Right atrium auricular region (tissue), 2 donors: ENCODE measurements at regions not wholly inside any gene's neighbourhood (a gene's known extent, or its start where the extent isn't known, plus 50 kb on each side); places are given as distances from the start of the nearest gene placed in this dataset.

Source experiments
- DNase-seq: peaks from one replicate; pipeline ENCODE4 v3.0.0-alpha.2; 2019; ENCODE audit warnings: low spot score
- H3K27ac ChIP-seq, 2 donors: fragments of 200-600 bp; sonication (generic); 1 replicate in 1 of 2; 2 replicates in 1 of 2; pipeline ENCODE4 v1.5.1; 2016 to 2019
- H3K27me3 ChIP-seq, 2 donors: fragments of 200-600 bp; sonication (generic); one replicate each; pipeline versions ENCODE4 v1.5.1 to v1.6.0; 2017 to 2019
- H3K36me3 ChIP-seq: fragments of 200-600 bp; sonication (generic); one replicate; pipeline ENCODE4 v1.5.1; 2016
- H3K4me1 ChIP-seq, 2 donors: fragments of 200-600 bp; sonication (generic); one replicate each; pipeline versions ENCODE4 v1.5.1 to v1.6.0; 2017 to 2019
- H3K4me3 ChIP-seq, 2 donors: fragments of 200-600 bp; sonication (generic); 1 replicate in 1 of 2; 2 replicates in 1 of 2; pipeline ENCODE4 v1.5.1; 2017 to 2019; ENCODE audit warnings: mild to moderate bottlenecking in 1 of 2, moderate library complexity in 1 of 2
- H3K9me3 ChIP-seq, 2 donors: fragments of 200-600 bp; sonication (generic); one replicate each; pipeline ENCODE4 v1.5.1; 2019
- CTCF ChIP-seq, 2 donors: fragments of 200-600 bp; sonication (generic); IDR thresholded peaks; one replicate each; pipeline ENCODE4 v1.5.1; 2019; ENCODE audit warnings: antibody characterized with exemption in 2 of 2

GRCh38 chr6:147054871-147055270, 149.3 kb upstream of the STXBP5 start:
- no peak for TF ChIP-seq CTCF (IDR thresholded peaks at IDR 0.05)
- Histone ChIP-seq H3K27ac (no peak overlapping the region), H3K27me3 (no peaks in the 10 kb centered on the region), H3K9me3 (no peaks in the 10 kb centered on the region), H3K36me3 (no peaks in the 10 kb centered on the region), H3K4me3 (no peak overlapping the region), H3K4me1 (no peaks in the 10 kb centered on the region)
- DNase-seq: no peak

GRCh38 chr6:147055821-147056392, 148.3 kb upstream of the STXBP5 start:
- no peak overlapping the region for H3K4me3 ChIP-seq
- no peaks in the 10 kb centered on the region for H3K27me3 ChIP-seq
- H3K36me3 ChIP-seq: no peaks in the 10 kb centered on the region
- no peak for DNase-seq
- no peaks in the 10 kb centered on the region for H3K9me3 ChIP-seq
- no peaks in the 10 kb centered on the region for H3K4me1 ChIP-seq
- H3K27ac ChIP-seq: no peak overlapping the region
- no peak for TF ChIP-seq CTCF (IDR thresholded peaks at IDR 0.05)

- Histone ChIP-seq H3K27ac (no peak overlapping the region), H3K4me1 (no peaks in the 10 kb centered on the region), H3K36me3 (no peaks in the 10 kb centered on the region), H3K9me3 (no peaks in the 10 kb centered on the region), H3K27me3 (no peaks in the 10 kb centered on the region), H3K4me3 (no peak overlapping the region)
- TF ChIP-seq CTCF (IDR thresholded peaks at IDR 0.05): no peak
- no peak for DNase-seq
Observed at GRCh38 chr6:147057188-147057587, 147.0 kb upstream of the STXBP5 start.

- H3K36me3 ChIP-seq: no peaks in the 10 kb centered on the region
- no peak for DNase-seq
- H3K4me1 ChIP-seq: no peaks in the 10 kb centered on the region
- no peak for TF ChIP-seq CTCF (IDR thresholded peaks at IDR 0.05)
- H3K27ac ChIP-seq: no peak overlapping the region
- no peak overlapping the region for H3K4me3 ChIP-seq
- H3K27me3 ChIP-seq: no peaks in the 10 kb centered on the region
- H3K9me3 ChIP-seq: no peaks in the 10 kb centered on the region
Observed at GRCh38 chr6:147057705-147058342, 146.4 kb upstream of the STXBP5 start.

GRCh38 chr6:147058786-147059385, 145.3 kb upstream of the STXBP5 start:
- Histone ChIP-seq H3K27ac (no peak overlapping the region), H3K27me3 (no peaks in the 10 kb centered on the region), H3K9me3 (no peaks in the 10 kb centered on the region), H3K36me3 (no peaks in the 10 kb centered on the region), H3K4me1 (no peaks in the 10 kb centered on the region), H3K4me3 (no peak overlapping the region)
- no peak for DNase-seq
- TF ChIP-seq CTCF (IDR thresholded peaks at IDR 0.05): no peak
